GM21825 (cell line): ENCODE measurements at regions not wholly inside any gene's neighbourhood (a gene's known extent, or its start where the extent isn't known, plus 50 kb on each side); places are given as distances from the start of the nearest gene placed in this dataset.

Experiments
- ATAC-seq: cut with Tn5 transposase; IDR thresholded peaks from one replicate; pipeline ENCODE4 v1.9.1; 2021; ENCODE audit warnings: mild to moderate bottlenecking, moderate library complexity; ENCODE audit not compliant: unreplicated experiment

- ATAC-seq, result no peak
Measured at GRCh38 chr2:21599417-21599816, 475.6 kb downstream of the TDRD15 start.

- no peak for ATAC-seq
Measured at GRCh38 chr2:21602789-21603188, 479.0 kb downstream of the TDRD15 start.

GRCh38 chr2:21607572-21607971, 483.8 kb downstream of the TDRD15 start:
- ATAC-seq, result no peak

- no peak for ATAC-seq
Measured at GRCh38 chr2:21610304-21610703, 486.5 kb downstream of the TDRD15 start.

GRCh38 chr2:21617885-21618434, 494.2 kb downstream of the TDRD15 start:
- ATAC-seq, result no peak

GRCh38 chr2:21620771-21621170, 497.0 kb downstream of the TDRD15 start:
- no peak for ATAC-seq

- ATAC-seq, result no peak
Measured at GRCh38 chr2:21627938-21628337, 504.2 kb downstream of the TDRD15 start.

GRCh38 chr2:21633015-21633414, 509.2 kb downstream of the TDRD15 start:
- ATAC-seq, result no peak

GRCh38 chr2:21633466-21633865, 509.7 kb downstream of the TDRD15 start:
- no peak for ATAC-seq

GRCh38 chr2:21633911-21634310, 510.1 kb downstream of the TDRD15 start:
- ATAC-seq, result no peak

- ATAC-seq, result no peak
Measured at GRCh38 chr2:21640046-21640445, 516.3 kb downstream of the TDRD15 start.

- ATAC-seq, result no peak
Measured at GRCh38 chr2:21642647-21643046, 518.9 kb downstream of the TDRD15 start.

GRCh38 chr2:21643180-21643579, 519.4 kb downstream of the TDRD15 start:
- no peak for ATAC-seq

- no peak for ATAC-seq
Measured at GRCh38 chr2:21644266-21644665, 520.5 kb downstream of the TDRD15 start.

GRCh38 chr2:21646345-21646744, 522.6 kb downstream of the TDRD15 start:
- ATAC-seq, result no peak

- no peak for ATAC-seq
Measured at GRCh38 chr2:21650569-21650968, 526.8 kb downstream of the TDRD15 start.

GRCh38 chr2:21655136-21655535, 531.4 kb downstream of the TDRD15 start:
- no peak for ATAC-seq

- ATAC-seq, result no peak
Measured at GRCh38 chr2:21656330-21657075, 532.7 kb downstream of the TDRD15 start.

- no peak for ATAC-seq
Measured at GRCh38 chr2:21657445-21657844, 533.7 kb downstream of the TDRD15 start.

- ATAC-seq, result no peak
Measured at GRCh38 chr2:21658269-21658668, 534.5 kb downstream of the TDRD15 start.

- no peak for ATAC-seq
Measured at GRCh38 chr2:21658907-21659477, 535.2 kb downstream of the TDRD15 start.

GRCh38 chr2:21664083-21664482, 540.3 kb downstream of the TDRD15 start:
- no peak for ATAC-seq
